ENCODE measurements at regions not wholly inside any gene's neighbourhood (a gene's known extent, or its start where the extent isn't known, plus 50 kb on each side); places are given as distances from the start of the nearest gene placed in this dataset.

- DNase-seq, result no peak
These were observed 475.4 kb upstream of the IGFBP3 start for GRCh38 chr7:46396481-46396880.

- DNase-seq, result no peak
These were observed 472.1 kb upstream of the IGFBP3 start for GRCh38 chr7:46393142-46393541.

DNA sequence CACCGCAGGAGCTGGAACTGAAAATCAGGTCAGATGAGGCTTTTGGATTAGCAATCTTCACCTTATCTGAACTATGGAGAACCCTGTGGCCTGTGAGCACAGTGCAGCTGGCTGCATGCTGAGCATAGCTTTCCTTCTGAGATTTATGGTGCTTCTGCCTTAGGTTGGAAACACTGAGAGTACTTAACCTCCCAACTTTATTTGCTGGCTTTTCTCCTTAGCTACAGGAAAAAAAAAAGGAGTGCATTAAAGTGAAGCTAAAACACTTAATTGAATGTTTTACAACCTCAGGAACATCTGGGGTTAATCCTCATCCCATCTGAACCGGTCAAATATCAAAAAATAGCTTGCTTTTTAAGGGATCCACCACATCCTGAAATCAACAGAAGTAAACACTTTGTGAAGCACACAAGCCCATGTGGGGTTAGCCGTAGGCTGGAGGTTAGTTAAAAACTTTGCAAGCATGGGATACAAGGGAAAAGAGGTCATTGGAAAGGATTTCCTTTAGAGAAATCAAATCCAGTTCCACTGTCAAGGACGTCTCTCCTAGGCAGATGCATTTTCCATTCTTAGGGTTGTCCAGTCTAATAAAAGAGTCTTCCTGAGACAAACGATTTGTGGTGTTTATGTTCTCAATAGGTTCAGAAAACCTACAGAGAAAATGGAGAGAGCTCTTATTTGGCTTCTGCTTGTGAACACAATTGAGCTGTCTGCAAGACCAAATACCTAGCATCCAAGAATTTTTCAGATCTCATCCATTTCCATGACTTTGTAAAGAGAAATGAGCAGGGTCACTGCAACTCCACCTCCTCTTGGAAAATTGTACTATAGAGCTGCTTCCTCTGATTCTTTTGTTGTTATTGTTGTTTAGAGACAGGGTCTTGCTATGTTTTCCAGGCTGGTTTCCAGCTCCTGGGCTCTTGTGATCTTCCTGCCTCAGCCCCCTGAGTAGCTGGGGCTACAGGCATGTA lies 470.4 kb upstream of the IGFBP3 start:
- DNase-seq, result no peak

GRCh38 chr7:46390042-46390441 lies 469.0 kb upstream of the IGFBP3 start:
- no peak for DNase-seq

DNA sequence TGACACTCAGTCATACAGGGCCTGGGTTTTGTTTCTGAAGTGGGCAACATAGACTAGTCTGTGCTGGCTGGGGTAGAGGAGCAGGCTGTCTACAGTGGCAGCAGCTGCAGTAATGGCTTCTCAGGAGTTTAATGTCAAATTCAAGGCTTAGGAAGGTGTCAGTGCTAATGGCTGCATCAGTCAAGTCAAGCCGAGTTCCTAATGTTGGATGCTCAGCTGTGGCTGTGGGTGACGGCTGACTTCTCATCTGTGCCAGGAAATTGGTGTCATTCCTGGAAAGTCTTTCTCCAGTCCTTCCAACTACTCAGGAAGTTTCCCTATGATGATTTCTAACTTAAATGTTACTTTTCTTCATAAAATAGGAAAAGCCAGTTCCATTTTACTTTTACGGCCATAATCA lies 468.1 kb upstream of the IGFBP3 start:
- no peak for DNase-seq

GRCh38 chr7:46387646-46388045 lies 466.6 kb upstream of the IGFBP3 start:
- DNase-seq, result no peak

DNA sequence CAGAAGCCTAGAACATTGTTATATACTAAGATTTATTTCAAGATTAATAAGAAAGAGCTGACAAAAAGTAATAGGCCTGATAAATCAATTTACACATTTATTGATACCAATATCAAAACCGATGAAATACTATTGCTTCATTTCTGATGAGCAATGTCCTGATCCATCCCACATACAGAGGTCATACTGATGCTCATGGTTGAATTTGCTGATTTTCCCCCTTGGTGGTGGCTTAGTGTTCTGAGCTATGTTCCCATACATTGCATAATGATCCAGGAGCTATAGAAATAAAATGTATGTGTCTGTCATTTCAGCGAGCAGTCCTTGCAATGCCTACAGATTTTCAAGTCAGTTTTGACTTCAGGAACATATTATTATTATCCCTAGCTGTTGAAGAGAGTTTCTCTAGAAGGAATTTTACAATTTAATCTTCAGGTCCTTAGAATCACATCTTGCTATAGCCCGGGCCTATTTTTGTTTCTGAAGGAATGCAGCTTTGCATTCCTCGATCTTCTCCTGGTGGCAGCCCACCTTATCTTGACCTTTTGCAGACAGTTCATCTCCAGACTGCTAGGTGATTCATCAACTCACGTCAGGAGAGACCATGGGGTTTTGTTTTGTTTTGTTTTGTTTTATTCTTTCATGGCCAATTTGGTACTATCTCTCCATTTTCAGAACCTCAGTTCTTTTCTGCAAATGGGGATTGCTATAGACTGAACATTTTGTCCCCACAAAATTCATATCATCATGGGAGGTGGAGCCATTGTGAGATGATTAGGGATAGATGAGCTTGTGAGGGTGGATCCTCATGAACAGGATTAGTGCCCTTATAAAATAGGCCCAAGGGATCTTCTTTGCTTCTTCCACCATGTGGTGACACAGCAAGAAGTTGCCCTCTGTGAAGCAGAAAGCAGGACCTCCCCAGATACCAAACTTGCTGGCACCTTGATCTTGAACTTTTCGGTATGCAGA lies 465.6 kb upstream of the IGFBP3 start:
- no peak for DNase-seq

DNA sequence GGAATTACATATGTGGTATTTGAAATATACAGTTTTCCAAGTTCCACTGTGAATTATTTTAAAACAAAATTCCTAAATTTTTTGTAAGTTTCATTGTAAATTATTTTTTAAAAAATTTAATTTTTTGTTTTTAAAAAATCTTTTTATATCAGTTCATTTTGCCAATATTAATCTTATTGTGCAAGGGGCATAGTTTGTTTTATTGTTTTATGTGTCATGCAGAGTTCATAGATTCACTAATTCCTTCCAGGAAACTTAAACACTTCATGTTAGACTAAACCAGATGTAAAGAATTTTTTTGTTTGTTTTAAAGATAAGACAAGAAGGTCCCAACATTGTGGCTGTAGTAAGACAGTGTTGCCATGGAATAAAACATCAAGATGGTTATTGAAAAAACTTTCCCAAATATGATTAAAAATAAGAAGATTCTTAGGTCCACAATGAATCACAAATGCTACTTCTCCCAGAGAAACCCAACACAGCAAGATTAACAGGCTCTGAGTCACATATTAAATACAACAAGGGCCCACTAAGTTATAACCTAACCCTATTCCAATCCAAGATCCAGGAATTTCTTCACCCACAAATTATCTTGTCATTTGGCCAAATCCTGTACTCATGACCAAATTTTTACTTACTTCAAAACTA lies 464.7 kb upstream of the IGFBP3 start:
- DNase-seq, result no peak

DNA sequence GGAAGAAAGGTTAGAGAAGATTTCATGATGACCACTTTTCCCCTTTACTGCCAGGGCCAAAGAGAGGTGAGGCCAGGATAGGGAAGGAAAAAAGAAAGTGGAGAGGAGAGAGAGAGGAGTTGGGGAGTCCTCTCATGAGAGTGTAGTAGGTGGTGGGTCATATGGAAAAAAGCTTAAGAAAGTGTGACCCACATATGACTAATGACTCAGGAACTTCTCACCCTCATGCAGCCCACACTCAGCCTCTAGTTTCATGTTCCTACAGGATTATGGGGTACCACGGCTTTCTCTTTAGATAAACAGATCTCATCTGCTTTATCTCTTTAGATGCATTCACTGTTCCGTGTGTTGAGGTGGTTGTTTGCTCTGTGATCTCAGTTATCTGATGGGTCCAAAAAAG lies 462.5 kb upstream of the IGFBP3 start:
- DNase-seq, result no peak

DNA sequence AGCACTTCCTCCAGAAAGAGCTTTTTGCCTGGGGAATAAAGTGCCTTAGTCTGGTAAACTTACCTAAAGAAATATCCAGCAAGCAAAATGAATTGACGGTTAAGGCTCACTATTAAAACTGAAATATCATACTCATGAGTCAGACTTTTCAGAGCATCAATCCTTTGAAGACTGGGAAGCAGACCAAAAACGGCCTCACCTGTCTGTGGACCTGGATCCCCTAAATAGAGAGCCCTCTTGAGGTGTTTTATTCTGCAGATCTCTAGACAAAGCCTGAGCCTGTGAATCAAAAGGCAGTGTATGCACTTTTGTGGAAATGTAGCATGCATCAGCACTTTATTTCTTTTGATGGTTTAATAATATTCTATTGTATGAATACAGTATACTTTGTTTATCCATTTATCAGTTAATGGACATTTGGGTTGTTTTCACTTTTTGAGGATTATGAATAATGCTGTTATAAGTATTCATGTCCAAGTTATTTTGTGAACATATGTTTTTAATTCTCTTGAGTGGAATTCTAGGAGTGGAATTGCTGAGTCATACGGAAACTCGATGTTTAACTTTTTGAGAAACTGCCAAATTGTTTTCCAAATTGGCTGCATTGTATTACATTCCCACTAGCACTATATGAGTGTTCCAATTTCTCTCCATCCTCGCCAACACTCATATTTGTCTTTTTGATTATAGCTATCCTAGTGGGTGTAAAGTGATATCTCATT lies 449.0 kb upstream of the IGFBP3 start:
- peak; percentile 90 for DNase-seq

DNA sequence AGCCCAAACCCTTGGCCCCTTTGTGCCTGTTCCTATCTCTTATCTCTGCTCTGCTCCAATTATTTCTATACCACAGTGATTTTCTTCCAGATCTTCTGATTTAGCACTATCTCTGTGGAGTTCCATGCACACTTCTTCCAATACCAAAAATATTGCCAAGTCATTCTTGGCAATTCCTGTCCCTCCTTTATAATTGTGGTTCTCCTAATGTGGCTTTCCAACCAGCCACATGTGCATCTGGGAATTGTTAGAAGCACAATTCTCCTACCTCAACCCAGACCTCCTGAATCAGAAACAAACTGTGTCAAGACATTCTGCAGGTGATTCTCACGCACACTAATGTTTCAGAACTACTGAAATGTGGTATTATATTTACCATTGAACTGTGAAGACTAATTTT lies 447.8 kb upstream of the IGFBP3 start:
- DNase-seq, result no peak

GRCh38 chr7:46366526-46366925 lies 445.5 kb upstream of the IGFBP3 start:
- no peak for DNase-seq

GRCh38 chr7:46363688-46364087 lies 442.6 kb upstream of the IGFBP3 start:
- peak; percentile 77 for DNase-seq

DNA sequence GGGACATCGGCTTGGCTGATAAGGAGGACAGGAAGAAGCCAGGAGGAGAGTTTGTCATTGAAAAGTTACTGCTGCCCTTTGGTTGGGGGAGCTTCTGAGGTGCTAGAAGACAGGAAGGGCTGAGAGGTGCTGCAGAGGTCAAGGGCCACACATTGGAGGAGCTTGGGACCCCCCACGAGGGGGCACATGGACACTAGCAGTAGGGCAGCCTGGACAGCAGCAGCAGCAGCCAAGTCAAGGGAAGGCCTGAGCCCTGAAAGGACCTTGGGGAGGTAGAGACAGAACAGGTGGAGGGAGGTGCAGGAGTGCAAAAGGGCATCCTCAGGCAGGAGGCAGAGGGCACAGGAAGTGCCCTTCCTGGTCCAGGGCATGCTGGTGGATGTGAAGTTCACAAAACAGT lies 439.7 kb upstream of the IGFBP3 start:
- no peak for DNase-seq

GRCh38 chr7:46360296-46360695 lies 439.2 kb upstream of the IGFBP3 start:
- DNase-seq, result no peak

GRCh38 chr7:46357851-46358250 lies 436.8 kb upstream of the IGFBP3 start:
- no peak for DNase-seq

- DNase-seq, result no peak
These were observed 436.2 kb upstream of the IGFBP3 start for GRCh38 chr7:46357290-46357689.

DNA sequence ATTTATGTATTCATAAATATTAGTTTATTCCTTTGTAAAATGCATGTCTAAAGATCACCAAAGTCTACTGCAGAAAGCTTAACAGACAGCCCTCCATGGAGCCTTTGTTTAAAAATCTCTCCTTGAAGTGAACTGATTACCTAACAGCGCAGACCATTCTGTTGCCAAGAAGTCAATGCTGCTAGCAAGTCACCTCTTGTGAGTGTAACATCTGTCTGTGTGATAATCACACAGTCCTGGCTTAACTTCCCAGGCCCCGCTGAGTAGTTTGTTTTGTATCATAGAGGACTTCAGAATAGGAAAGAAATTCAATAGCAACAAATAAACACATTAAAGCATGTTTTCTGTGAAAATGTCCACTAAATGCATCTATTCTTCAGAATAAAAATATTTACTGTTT lies 435.3 kb upstream of the IGFBP3 start:
- no peak for DNase-seq

DNA sequence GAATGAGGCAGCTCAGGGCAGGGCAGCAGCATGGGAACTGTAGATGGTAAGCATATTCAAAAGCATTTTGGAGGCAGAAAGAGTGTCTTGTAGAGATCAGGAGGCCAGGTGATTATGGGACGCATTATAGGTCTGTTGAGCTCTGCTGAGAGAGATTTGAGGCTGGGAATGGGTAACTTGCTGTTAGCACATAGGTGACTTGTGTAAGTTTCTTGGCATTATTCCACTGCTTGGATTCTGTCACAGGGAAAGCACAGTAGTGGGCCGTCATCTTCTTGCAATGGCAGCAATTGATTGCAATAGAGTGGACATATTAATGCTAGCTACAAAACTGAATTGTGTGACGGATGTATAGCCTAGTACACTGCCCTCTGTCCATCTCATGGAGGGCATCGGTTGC lies 434.3 kb upstream of the IGFBP3 start:
- DNase-seq, result no peak

GRCh38 chr7:46352004-46352954 lies 431.2 kb upstream of the IGFBP3 start:
- peak; percentile 66 for DNase-seq

GRCh38 chr7:46349490-46349889 lies 428.4 kb upstream of the IGFBP3 start:
- no peak for DNase-seq

Data from NCI-H1105 treated with DMSO at 0.1 percent for 48 hours (cell line).